Upper lobe of left lung (tissue), 4 donors: ENCODE measurements at regions not wholly inside any gene's neighbourhood (a gene's known extent, or its start where the extent isn't known, plus 50 kb on each side); places are given as distances from the start of the nearest gene placed in this dataset.

Experiments used
- POLR2A ChIP-seq, 4 donors: fragments of 450-650 bp; IDR thresholded peaks; one replicate each; pipeline ENCODE4 v1.5.1; 2016 to 2017; ENCODE audit warnings: antibody characterized with exemption in 4 of 4, mild to moderate bottlenecking in 2 of 4
- POLR2AphosphoS5 ChIP-seq, 2 donors: sonication (generic); formaldehyde crosslinking; IDR thresholded peaks; one replicate each; pipeline ENCODE4 v1.5.1; 2017; ENCODE audit warnings: antibody characterized with exemption in 2 of 2
- TF ChIP-seq, protein P1 (sequence below), 6 experiments: fragments of 450-650 bp in 4 of 6; fragments of 200-600 bp in 2 of 6; sonication (generic) in 2 of 6; IDR thresholded peaks; one replicate each; pipeline ENCODE4 v1.5.1; 2016 to 2019; ENCODE audit warnings: antibody characterized with exemption in 6 of 6

DNA sequence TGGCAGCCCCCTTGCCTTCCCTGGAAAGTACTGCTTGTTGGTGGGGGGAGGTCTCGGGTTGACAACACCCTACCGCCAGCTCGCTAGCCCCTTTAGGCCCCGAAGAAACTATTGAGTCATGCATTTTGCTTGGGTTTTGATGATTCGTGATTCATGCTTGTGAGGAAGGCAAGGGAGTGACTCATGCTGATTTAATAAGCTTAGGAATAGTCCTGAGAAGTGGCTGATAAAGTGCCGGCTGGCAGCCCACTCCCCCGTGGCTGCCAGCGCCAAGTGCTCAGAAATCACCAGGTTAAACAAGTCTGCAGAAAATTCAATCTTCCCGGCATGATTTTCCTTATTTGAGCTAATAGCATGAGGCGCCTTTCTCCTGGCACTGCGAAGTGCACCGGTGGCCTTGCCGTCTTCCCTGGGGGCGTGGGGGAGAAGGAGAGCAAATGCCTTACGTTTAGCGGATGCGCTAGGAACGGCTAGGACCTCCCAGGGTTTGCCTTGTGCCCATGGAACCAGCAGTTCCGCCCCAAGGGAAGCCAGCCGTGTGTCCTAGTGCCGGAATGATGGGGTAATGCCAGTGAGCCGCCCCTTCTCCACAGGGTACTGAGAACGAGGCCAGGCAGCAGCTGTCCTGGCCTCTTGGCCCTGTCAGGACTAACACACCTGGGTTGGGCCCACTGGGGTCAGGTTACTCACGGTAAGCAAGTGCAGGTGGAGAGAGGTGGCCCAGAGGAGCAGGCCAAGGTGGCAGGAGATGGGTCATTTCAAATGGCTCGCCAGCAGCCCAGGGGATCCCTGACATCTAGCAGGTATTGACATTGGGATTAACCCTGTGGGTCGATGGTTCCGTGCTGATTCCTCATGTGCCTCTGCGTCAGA lies 151.9 kb downstream of the MACROH2A1 start:
- TF ChIP-seq POLR2A (IDR thresholded peaks at IDR 0.05) (no peak), POLR2AphosphoS5 (IDR thresholded peaks at IDR 0.05) (no peak)
- TF ChIP-seq, protein P1, sequence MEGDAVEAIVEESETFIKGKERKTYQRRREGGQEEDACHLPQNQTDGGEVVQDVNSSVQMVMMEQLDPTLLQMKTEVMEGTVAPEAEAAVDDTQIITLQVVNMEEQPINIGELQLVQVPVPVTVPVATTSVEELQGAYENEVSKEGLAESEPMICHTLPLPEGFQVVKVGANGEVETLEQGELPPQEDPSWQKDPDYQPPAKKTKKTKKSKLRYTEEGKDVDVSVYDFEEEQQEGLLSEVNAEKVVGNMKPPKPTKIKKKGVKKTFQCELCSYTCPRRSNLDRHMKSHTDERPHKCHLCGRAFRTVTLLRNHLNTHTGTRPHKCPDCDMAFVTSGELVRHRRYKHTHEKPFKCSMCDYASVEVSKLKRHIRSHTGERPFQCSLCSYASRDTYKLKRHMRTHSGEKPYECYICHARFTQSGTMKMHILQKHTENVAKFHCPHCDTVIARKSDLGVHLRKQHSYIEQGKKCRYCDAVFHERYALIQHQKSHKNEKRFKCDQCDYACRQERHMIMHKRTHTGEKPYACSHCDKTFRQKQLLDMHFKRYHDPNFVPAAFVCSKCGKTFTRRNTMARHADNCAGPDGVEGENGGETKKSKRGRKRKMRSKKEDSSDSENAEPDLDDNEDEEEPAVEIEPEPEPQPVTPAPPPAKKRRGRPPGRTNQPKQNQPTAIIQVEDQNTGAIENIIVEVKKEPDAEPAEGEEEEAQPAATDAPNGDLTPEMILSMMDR (IDR thresholded peaks at IDR 0.05) = no peak
